HG03460 (cell line): ENCODE measurements at regions not wholly inside any gene's neighbourhood (a gene's known extent, or its start where the extent isn't known, plus 50 kb on each side); places are given as distances from the start of the nearest gene placed in this dataset.

Experiments used
- ATAC-seq: cut with Tn5 transposase; IDR thresholded peaks from one replicate; pipeline ENCODE4 v1.9.1; 2021; ENCODE audit not compliant: unreplicated experiment

GRCh38 chr5:2505217-2505616, 246.3 kb downstream of the IRX2 start:
- no peak for ATAC-seq

GRCh38 chr5:2502970-2503594, 248.4 kb downstream of the IRX2 start:
- ATAC-seq = no peak

GRCh38 chr5:2499917-2500316, 251.6 kb downstream of the IRX2 start:
- no peak for ATAC-seq

- ATAC-seq = no peak
These were observed 254.6 kb downstream of the IRX2 start for GRCh38 chr5:2496891-2497290.

GRCh38 chr5:2496126-2496525, 255.4 kb downstream of the IRX2 start:
- no peak for ATAC-seq

GRCh38 chr5:2493356-2493755, 258.1 kb downstream of the IRX2 start:
- ATAC-seq = no peak

- no peak for ATAC-seq
These were observed 259.0 kb downstream of the IRX2 start for GRCh38 chr5:2492476-2492875.

- ATAC-seq = no peak
These were observed 259.6 kb downstream of the IRX2 start for GRCh38 chr5:2491846-2492245.

- ATAC-seq = no peak
These were observed 262.2 kb downstream of the IRX2 start for GRCh38 chr5:2489306-2489705.

- ATAC-seq = no peak
These were observed 262.9 kb downstream of the IRX2 start for GRCh38 chr5:2488593-2488992.

GRCh38 chr5:2487152-2487763, 264.2 kb downstream of the IRX2 start:
- ATAC-seq = no peak

GRCh38 chr5:2486373-2486772, 265.1 kb downstream of the IRX2 start:
- no peak for ATAC-seq

GRCh38 chr5:2482778-2483177, 268.7 kb downstream of the IRX2 start:
- ATAC-seq = no peak

GRCh38 chr5:2480871-2481270, 270.6 kb downstream of the IRX2 start:
- ATAC-seq = no peak

- ATAC-seq = no peak
These were observed 275.6 kb downstream of the IRX2 start for GRCh38 chr5:2475902-2476301.

- no peak for ATAC-seq
These were observed 278.8 kb downstream of the IRX2 start for GRCh38 chr5:2472670-2473069.

GRCh38 chr5:2471152-2471879, 280.2 kb downstream of the IRX2 start:
- ATAC-seq = no peak

GRCh38 chr5:2466966-2467365, 284.5 kb downstream of the IRX2 start:
- ATAC-seq = no peak

- ATAC-seq = no peak
These were observed 286.1 kb downstream of the IRX2 start for GRCh38 chr5:2465383-2465782.

GRCh38 chr5:2464141-2464540, 287.3 kb downstream of the IRX2 start:
- no peak for ATAC-seq

GRCh38 chr5:2461701-2462691, 289.5 kb downstream of the IRX2 start:
- ATAC-seq = no peak
